Lower leg skin (tissue), 4 donors: ENCODE measurements at regions not wholly inside any gene's neighbourhood (a gene's known extent, or its start where the extent isn't known, plus 50 kb on each side); places are given as distances from the start of the nearest gene placed in this dataset.

Source experiments
- DNase-seq, 2 donors: peaks; one replicate each; pipeline ENCODE4 v3.0.0-alpha.2; 2019; ENCODE audit warnings: low spot score in 2 of 2
- H3K4me3 ChIP-seq: fragments of 200-600 bp; sonication (generic); 2 replicates; pipeline ENCODE4 v1.5.1; 2017; ENCODE audit warnings: mild to moderate bottlenecking, low read depth; ENCODE audit not compliant: poor library complexity, severe bottlenecking
- CTCF ChIP-seq, 3 donors: fragments of 450-650 bp; IDR thresholded peaks; one replicate each; pipeline ENCODE4 v1.5.1; 2016; ENCODE audit warnings: antibody characterized with exemption in 3 of 3, mild to moderate bottlenecking in 3 of 3, moderate library complexity in 2 of 3
- POLR2A ChIP-seq, 2 donors: fragments of 450-650 bp; IDR thresholded peaks; one replicate each; pipeline ENCODE4 v1.6.1; 2016 to 2017; ENCODE audit warnings: antibody characterized with exemption in 2 of 2, mild to moderate bottlenecking in 1 of 2, moderate library complexity in 1 of 2
- WGBS, 2 donors: methylation state at CpG; one replicate each; pipeline ENCODE4 v1.1.5; 2018; 5-methylcytosine and 5-hydroxymethylcytosine counted together
- intact Hi-C: fragments of 100-400 bp; cut with DNase I; formaldehyde crosslinking; loops from one replicate; pipeline ENCODE4 v1.15.0; 2023; ENCODE audit warnings: low total_unique reads

- intact Hi-C loops = no loop called here
- no peak for DNase-seq
- 56 to 57% methylated on average over 8 of the region's 8 CpGs for WGBS, 2 donors
- TF ChIP-seq CTCF (IDR thresholded peaks at IDR 0.05) (no peak), POLR2A (IDR thresholded peaks at IDR 0.05) (no peak)
- no peak overlapping the region for H3K4me3 ChIP-seq
Observed at GRCh38 chr18:55794288-55795052, 206.5 kb upstream of the TCF4 start.

GRCh38 chr18:55790296-55790695 is 202.3 kb upstream of the TCF4 start:
- no peak overlapping the region for H3K4me3 ChIP-seq
- TF ChIP-seq CTCF (IDR thresholded peaks at IDR 0.05) (no peak), POLR2A (IDR thresholded peaks at IDR 0.05) (no peak)
- intact Hi-C loops = no loop called here
- DNase-seq = no peak

DNA sequence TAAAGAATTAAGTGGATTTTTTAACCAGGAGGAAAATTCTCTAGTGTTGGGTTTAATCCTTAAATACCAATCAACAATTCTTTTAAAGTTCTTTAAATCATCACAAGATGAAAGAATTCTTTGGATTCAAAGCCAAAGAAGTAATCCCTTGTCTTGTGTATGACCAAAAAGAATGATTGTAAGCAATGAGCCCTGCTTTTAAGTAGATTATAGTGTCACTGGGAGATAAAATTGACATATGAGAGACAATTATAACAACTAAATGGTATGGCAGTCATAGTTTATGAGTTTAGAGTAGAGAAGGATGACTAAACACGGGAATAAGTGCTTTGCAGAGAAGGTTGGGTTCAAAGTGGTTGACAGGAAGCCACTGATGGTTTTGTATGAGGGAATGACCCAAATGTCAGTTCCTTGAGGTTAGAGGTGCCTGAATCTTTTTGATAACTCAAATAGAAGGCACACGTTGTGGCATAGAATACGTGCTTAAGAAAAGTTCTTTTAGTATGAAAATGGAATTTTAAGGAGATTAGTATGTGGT is 199.6 kb upstream of the TCF4 start:
- intact Hi-C loops = no loop called here
- DNase-seq = no peak
- TF ChIP-seq CTCF (IDR thresholded peaks at IDR 0.05) = no peak
- no peak for TF ChIP-seq POLR2A (IDR thresholded peaks at IDR 0.05)
- 86 to 91% methylated on average over 3 of the region's 3 CpGs for WGBS, 2 donors
- H3K4me3 ChIP-seq = no peak overlapping the region

DNA sequence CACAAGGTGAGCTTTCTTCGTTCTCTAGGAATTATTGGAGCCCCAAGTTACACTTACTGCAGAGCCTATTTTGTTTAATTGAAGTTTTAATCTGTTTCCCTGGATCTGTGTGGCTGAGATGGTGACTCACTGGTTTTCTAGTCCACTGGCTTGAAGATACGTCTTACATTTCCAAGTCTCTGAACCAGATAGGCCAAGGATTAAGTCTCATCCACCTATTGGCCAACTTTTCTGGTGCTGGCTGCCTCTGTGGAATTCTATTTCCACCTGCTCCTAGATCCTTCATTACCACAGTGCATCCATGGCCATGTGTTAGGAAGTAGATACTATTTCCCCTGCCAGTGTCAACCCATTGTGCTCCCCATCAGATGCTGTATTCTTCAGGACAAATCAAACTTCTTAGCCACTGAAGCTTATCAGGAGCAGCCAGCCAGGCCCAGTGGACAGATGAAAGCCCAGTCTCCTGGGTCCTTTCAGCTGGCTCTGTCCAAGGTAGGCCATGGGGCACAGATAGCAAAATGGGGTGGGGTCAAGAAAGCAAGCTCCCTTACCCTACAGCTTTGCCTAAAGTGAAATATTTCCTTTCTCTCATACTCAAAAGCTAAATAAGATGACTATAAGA is 198.8 kb upstream of the TCF4 start:
- intact Hi-C loops = no loop called here
- no peak for DNase-seq
- WGBS, 2 donors = 72 to 83% methylated on average over 2 of the region's 2 CpGs

GRCh38 chr18:55783921-55784320 is 195.9 kb upstream of the TCF4 start:
- no peak for DNase-seq
- WGBS, 2 donors = 83 to 86% methylated on average over 2 of the region's 2 CpGs
- intact Hi-C loops = no loop called here
- no peak overlapping the region for H3K4me3 ChIP-seq
- TF ChIP-seq POLR2A (IDR thresholded peaks at IDR 0.05) (no peak), CTCF (IDR thresholded peaks at IDR 0.05) (no peak)

More for the DNA sequence above, 198.8 kb upstream of the TCF4 start:
- H3K4me3 ChIP-seq = no peak overlapping the region
- TF ChIP-seq POLR2A (IDR thresholded peaks at IDR 0.05) (no peak), CTCF (IDR thresholded peaks at IDR 0.05) (no peak)
